ENCODE measurements at regions not wholly inside any gene's neighbourhood (a gene's known extent, or its start where the extent isn't known, plus 50 kb on each side); places are given as distances from the start of the nearest gene placed in this dataset.

- H3K4me3 ChIP-seq (ENCODE audit: low read length in 2 of 2): no peak overlapping the region
These were observed 200.5 kb upstream of the CNR1 start for GRCh38 chr6:88366672-88367071.

GRCh38 chr6:88365656-88366055 is 199.5 kb upstream of the CNR1 start:
- no peak for ATAC-seq (ENCODE audit: low FRiP score)
- Histone ChIP-seq H3K36me3 (ENCODE audit: control insufficient read depth in 1 of 2, insufficient read depth in 2 of 2, low read length in 1 of 2) (no peaks in the 10 kb centered on the region), H3K4me1 (ENCODE audit: control insufficient read depth in 1 of 2, insufficient read depth in 2 of 2, low read length in 2 of 2) (peaks cover 2 to 3% of the 10 kb centered on the region in 2 donors), H3K4me3 (ENCODE audit: low read length in 2 of 2) (no peak overlapping the region), H3K27ac (ENCODE audit: low read depth in 1 of 2, low read length in 2 of 2) (no peak overlapping the region), H3K9me3 (ENCODE audit: control insufficient read depth, low read length) (no peaks in the 10 kb centered on the region), H3K27me3 (ENCODE audit: control insufficient read depth in 1 of 2, insufficient read depth in 2 of 2, low read length in 1 of 2) (no peaks in the 10 kb centered on the region)
- DNase-seq: no peak
- intact Hi-C loops (cut with DNase I): no loop called here
- WGBS, 2 donors: 69 to 82% methylated on average over 2 of the region's 2 CpGs

More at GRCh38 chr6:88366672-88367071, 200.5 kb upstream of the CNR1 start:
- ATAC-seq (ENCODE audit: low FRiP score) (no peak), DNase-seq (no peak)
- WGBS, 2 donors: 97 to 98% methylated on average over 2 of the region's 2 CpGs
- Histone ChIP-seq H3K9me3 (ENCODE audit: control insufficient read depth, low read length) (no peaks in the 10 kb centered on the region), H3K4me1 (ENCODE audit: control insufficient read depth in 1 of 2, insufficient read depth in 2 of 2, low read length in 2 of 2) (peaks cover 2 to 3% of the 10 kb centered on the region in 2 donors), H3K27me3 (ENCODE audit: control insufficient read depth in 1 of 2, insufficient read depth in 2 of 2, low read length in 1 of 2) (no peaks in the 10 kb centered on the region), H3K27ac (ENCODE audit: low read depth in 1 of 2, low read length in 2 of 2) (no peak overlapping the region), H3K36me3 (ENCODE audit: control insufficient read depth in 1 of 2, insufficient read depth in 2 of 2, low read length in 1 of 2) (no peaks in the 10 kb centered on the region)
- intact Hi-C loops (cut with DNase I): no loop called here

GRCh38 chr6:88365230-88365629 is 199.1 kb upstream of the CNR1 start:
- H3K36me3 ChIP-seq (ENCODE audit: control insufficient read depth in 1 of 2, insufficient read depth in 2 of 2, low read length in 1 of 2): no peaks in the 10 kb centered on the region
- intact Hi-C loops (cut with DNase I): no loop called here
- no peak overlapping the region for H3K27ac ChIP-seq (ENCODE audit: low read depth in 1 of 2, low read length in 2 of 2)
- no peak for DNase-seq
- 79 to 83% methylated on average over 2 of the region's 2 CpGs for WGBS, 2 donors
- H3K27me3 ChIP-seq (ENCODE audit: control insufficient read depth in 1 of 2, insufficient read depth in 2 of 2, low read length in 1 of 2): no peaks in the 10 kb centered on the region
- H3K4me1 ChIP-seq (ENCODE audit: control insufficient read depth in 1 of 2, insufficient read depth in 2 of 2, low read length in 2 of 2): peaks cover 2 to 3% of the 10 kb centered on the region in 2 donors
- peak; percentile 11 for ATAC-seq (ENCODE audit: low FRiP score)
- no peak overlapping the region for H3K4me3 ChIP-seq (ENCODE audit: low read length in 2 of 2)
- H3K9me3 ChIP-seq (ENCODE audit: control insufficient read depth, low read length): no peaks in the 10 kb centered on the region

- 74 to 75% methylated on average over 4 of the region's 4 CpGs for WGBS, 2 donors
- Histone ChIP-seq H3K4me1 (ENCODE audit: control insufficient read depth in 1 of 2, insufficient read depth in 2 of 2, low read length in 2 of 2) (no peaks in the 10 kb centered on the region), H3K27ac (ENCODE audit: low read depth in 1 of 2, low read length in 2 of 2) (no peak overlapping the region), H3K36me3 (ENCODE audit: control insufficient read depth in 1 of 2, insufficient read depth in 2 of 2, low read length in 1 of 2) (no peaks in the 10 kb centered on the region), H3K9me3 (ENCODE audit: control insufficient read depth, low read length) (no peaks in the 10 kb centered on the region), H3K4me3 (ENCODE audit: low read length in 2 of 2) (no peak overlapping the region), H3K27me3 (ENCODE audit: control insufficient read depth in 1 of 2, insufficient read depth in 2 of 2, low read length in 1 of 2) (no peaks in the 10 kb centered on the region)
- ATAC-seq (ENCODE audit: low FRiP score) (no peak), DNase-seq (no peak)
- intact Hi-C loops (cut with DNase I): no loop called here
These were observed 195.6 kb upstream of the CNR1 start for GRCh38 chr6:88361754-88362153.

GRCh38 chr6:88361298-88361697 is 195.2 kb upstream of the CNR1 start:
- Histone ChIP-seq H3K27ac (ENCODE audit: low read depth in 1 of 2, low read length in 2 of 2) (no peak overlapping the region), H3K4me3 (ENCODE audit: low read length in 2 of 2) (no peak overlapping the region), H3K27me3 (ENCODE audit: control insufficient read depth in 1 of 2, insufficient read depth in 2 of 2, low read length in 1 of 2) (no peaks in the 10 kb centered on the region), H3K36me3 (ENCODE audit: control insufficient read depth in 1 of 2, insufficient read depth in 2 of 2, low read length in 1 of 2) (no peaks in the 10 kb centered on the region), H3K4me1 (ENCODE audit: control insufficient read depth in 1 of 2, insufficient read depth in 2 of 2, low read length in 2 of 2) (no peaks in the 10 kb centered on the region), H3K9me3 (ENCODE audit: control insufficient read depth, low read length) (no peaks in the 10 kb centered on the region)
- intact Hi-C loops (cut with DNase I): no loop called here
- 7 to 18% methylated on average over 3 of the region's 3 CpGs for WGBS, 2 donors
- DNase-seq (no peak), ATAC-seq (ENCODE audit: low FRiP score) (no peak)

- no peak for ATAC-seq (ENCODE audit: low FRiP score)
- intact Hi-C loops (cut with DNase I): no loop called here
- WGBS, 2 donors: 56 to 63% methylated on average over 1 of the region's 1 CpG
These were observed 194.2 kb upstream of the CNR1 start for GRCh38 chr6:88360203-88360797.

GRCh38 chr6:88359530-88360202 is 193.5 kb upstream of the CNR1 start:
- H3K4me3 ChIP-seq (ENCODE audit: low read length in 2 of 2): no peak overlapping the region
- no peak overlapping the region for H3K27ac ChIP-seq (ENCODE audit: low read depth in 1 of 2, low read length in 2 of 2)
- no peaks in the 10 kb centered on the region for H3K36me3 ChIP-seq (ENCODE audit: control insufficient read depth in 1 of 2, insufficient read depth in 2 of 2, low read length in 1 of 2)
- intact Hi-C loops (cut with DNase I): no loop called here
- DNase-seq: no peak
- H3K9me3 ChIP-seq (ENCODE audit: control insufficient read depth, low read length): no peaks in the 10 kb centered on the region
- ATAC-seq (ENCODE audit: low FRiP score): no peak
- 90 to 93% methylated on average over 3 of the region's 3 CpGs for WGBS, 2 donors
- H3K4me1 ChIP-seq (ENCODE audit: control insufficient read depth in 1 of 2, insufficient read depth in 2 of 2, low read length in 2 of 2): no peaks in the 10 kb centered on the region
- H3K27me3 ChIP-seq (ENCODE audit: control insufficient read depth in 1 of 2, insufficient read depth in 2 of 2, low read length in 1 of 2): no peaks in the 10 kb centered on the region

More at GRCh38 chr6:88360203-88360797, 194.2 kb upstream of the CNR1 start:
- Histone ChIP-seq H3K27me3 (ENCODE audit: control insufficient read depth in 1 of 2, insufficient read depth in 2 of 2, low read length in 1 of 2) (no peaks in the 10 kb centered on the region), H3K4me3 (ENCODE audit: low read length in 2 of 2) (no peak overlapping the region), H3K4me1 (ENCODE audit: control insufficient read depth in 1 of 2, insufficient read depth in 2 of 2, low read length in 2 of 2) (no peaks in the 10 kb centered on the region), H3K36me3 (ENCODE audit: control insufficient read depth in 1 of 2, insufficient read depth in 2 of 2, low read length in 1 of 2) (no peaks in the 10 kb centered on the region), H3K9me3 (ENCODE audit: control insufficient read depth, low read length) (no peaks in the 10 kb centered on the region), H3K27ac (ENCODE audit: low read depth in 1 of 2, low read length in 2 of 2) (no peak overlapping the region)
- DNase-seq: no peak

- DNase-seq: no peak
- ATAC-seq (ENCODE audit: low FRiP score): no peak
- H3K4me3 ChIP-seq (ENCODE audit: low read length in 2 of 2): no peak overlapping the region
- H3K27ac ChIP-seq (ENCODE audit: low read depth in 1 of 2, low read length in 2 of 2): no peak overlapping the region
- no peaks in the 10 kb centered on the region for H3K27me3 ChIP-seq (ENCODE audit: control insufficient read depth in 1 of 2, insufficient read depth in 2 of 2, low read length in 1 of 2)
- H3K4me1 ChIP-seq (ENCODE audit: control insufficient read depth in 1 of 2, insufficient read depth in 2 of 2, low read length in 2 of 2): no peaks in the 10 kb centered on the region
- H3K36me3 ChIP-seq (ENCODE audit: control insufficient read depth in 1 of 2, insufficient read depth in 2 of 2, low read length in 1 of 2): no peaks in the 10 kb centered on the region
- intact Hi-C loops (cut with DNase I): no loop called here
- no peaks in the 10 kb centered on the region for H3K9me3 ChIP-seq (ENCODE audit: control insufficient read depth, low read length)
These were observed 192.7 kb upstream of the CNR1 start for GRCh38 chr6:88358846-88359245.

- H3K4me1 ChIP-seq (ENCODE audit: control insufficient read depth in 1 of 2, insufficient read depth in 2 of 2, low read length in 2 of 2): no peaks in the 10 kb centered on the region
- H3K9me3 ChIP-seq (ENCODE audit: control insufficient read depth, low read length): no peaks in the 10 kb centered on the region
- ATAC-seq (ENCODE audit: low FRiP score) (no peak), DNase-seq (no peak)
- no peaks in the 10 kb centered on the region for H3K27me3 ChIP-seq (ENCODE audit: control insufficient read depth in 1 of 2, insufficient read depth in 2 of 2, low read length in 1 of 2)
- intact Hi-C loops (cut with DNase I): no loop called here
- H3K4me3 ChIP-seq (ENCODE audit: low read length in 2 of 2): no peak overlapping the region
- no peaks in the 10 kb centered on the region for H3K36me3 ChIP-seq (ENCODE audit: control insufficient read depth in 1 of 2, insufficient read depth in 2 of 2, low read length in 1 of 2)
- H3K27ac ChIP-seq (ENCODE audit: low read depth in 1 of 2, low read length in 2 of 2): no peak overlapping the region
- 4 to 5% methylated on average over 1 of the region's 1 CpG for WGBS, 2 donors
These were observed 183.4 kb upstream of the CNR1 start for GRCh38 chr6:88349511-88349910.

Measured in aorta (tissue), 5 donors.